ENCODE measurements at regions not wholly inside any gene's neighbourhood (a gene's known extent, or its start where the extent isn't known, plus 50 kb on each side); places are given as distances from the start of the nearest gene placed in this dataset.
"Not testable (repeated sequence)": the region's sequence is repeated elsewhere in the genome, so short reads cannot be mapped to it uniquely, and the experiment has no call there.

DNA sequence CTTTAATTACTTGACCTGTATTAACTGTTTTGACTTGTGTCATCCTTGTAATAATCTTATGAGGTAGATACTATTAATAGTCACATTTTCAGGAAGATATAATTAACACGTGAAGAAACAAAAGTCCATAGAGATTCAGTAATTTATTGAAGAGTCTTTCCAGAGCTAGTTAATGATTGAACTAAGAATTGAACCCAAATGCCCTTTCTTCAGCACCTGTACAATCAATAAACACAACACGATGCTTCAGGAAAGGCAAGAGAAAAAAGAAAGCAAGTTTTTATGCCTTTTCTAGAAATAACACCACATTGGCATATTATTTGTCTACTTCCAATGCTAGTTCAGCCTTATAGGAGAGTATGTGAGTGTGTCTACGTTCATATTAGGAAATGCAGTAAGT is 399.6 kb downstream of the NAF1 start:
- DNase-seq (ENCODE audit: low read depth in 3 of 3, low spot score in 2 of 3) = no peak

DNA sequence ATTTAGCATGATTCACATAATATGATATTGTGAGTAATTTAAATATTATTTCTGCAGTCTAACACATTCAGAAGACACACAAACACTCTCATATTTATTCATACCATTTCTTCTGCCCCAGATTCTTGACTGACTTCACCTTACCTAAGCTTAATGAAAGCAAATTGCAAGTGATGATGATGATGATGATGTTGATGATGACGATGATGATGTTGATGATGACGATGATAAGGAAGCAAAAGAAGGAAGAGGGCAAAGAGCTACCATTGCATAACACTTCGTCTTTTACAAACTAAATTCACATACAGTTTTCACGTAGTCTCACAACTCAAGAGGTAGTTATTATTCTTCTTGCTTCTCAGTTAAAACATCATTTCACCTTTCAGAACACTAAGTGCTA is 404.7 kb downstream of the NAF1 start:
- no peak for DNase-seq (ENCODE audit: low read depth in 3 of 3, low spot score in 2 of 3)

DNA sequence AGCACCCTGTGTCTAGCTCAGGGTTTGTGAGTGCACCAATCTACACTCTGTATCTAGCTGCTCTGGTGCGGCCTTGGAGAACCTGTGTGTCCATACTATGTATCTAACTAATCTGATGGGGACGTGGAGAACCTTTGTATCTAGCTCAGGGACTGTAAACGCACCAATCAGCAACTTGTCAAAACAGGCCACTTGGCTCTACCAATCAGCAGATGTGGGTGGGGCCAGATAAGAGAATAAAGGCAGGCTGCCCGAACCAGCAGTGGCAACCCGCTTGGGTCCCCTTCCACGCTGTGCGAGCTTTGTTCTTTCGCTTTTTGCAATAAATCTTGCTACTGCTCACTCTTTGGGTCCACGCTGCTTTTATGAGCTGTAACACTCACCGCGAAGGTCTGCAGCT is 426.5 kb downstream of the NAF1 start:
- not testable (repeated sequence) for DNase-seq (ENCODE audit: low read depth in 3 of 3, low spot score in 2 of 3)

DNA sequence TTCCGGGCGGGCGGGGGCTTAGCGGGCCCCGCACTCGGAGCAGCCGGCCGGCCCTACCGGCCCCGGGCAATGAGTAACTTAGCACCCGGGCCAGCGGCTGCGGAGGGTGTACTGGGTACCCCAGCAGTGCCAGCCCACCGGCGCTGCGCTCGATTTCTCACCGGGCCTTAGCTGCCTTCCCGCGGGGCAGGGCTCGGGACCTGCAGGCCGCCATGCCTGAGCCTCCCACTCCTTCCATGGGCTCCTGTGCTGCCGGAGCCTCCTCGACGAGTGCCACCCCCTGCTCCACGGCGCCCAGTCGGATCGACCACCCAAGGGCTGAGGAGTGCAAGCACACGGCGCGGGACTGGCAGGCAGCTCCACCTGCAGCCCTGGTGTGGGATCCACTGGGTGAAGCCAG is 427.1 kb downstream of the NAF1 start:
- DNase-seq (ENCODE audit: low read depth in 3 of 3, low spot score in 2 of 3) = not testable (repeated sequence)

DNA sequence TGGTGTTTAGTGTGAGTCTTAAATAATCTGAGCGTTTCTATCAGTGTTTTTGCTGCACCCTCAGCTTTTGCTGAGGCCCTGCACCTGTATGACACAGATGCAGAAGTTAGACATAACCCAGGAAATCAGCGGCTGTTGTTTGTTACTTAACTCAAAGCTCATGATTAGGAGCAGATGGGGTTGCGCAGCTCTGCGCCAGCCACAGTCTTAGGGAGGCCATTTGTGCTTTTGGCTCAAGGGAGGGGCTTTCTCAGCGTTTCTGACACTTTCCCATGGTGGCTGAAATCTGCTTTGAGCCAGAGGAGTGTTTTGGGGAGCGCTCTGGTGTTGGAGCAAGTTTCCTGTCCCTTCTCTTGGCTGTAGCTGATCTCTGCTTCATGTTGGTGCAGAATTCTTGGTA is 433.8 kb downstream of the NAF1 start:
- DNase-seq (ENCODE audit: low read depth in 3 of 3, low spot score in 2 of 3) = no peak

GRCh38 chr4:162727766-162728165 is 438.9 kb downstream of the NAF1 start:
- DNase-seq (ENCODE audit: low read depth in 3 of 3, low spot score in 2 of 3) = no peak

DNA sequence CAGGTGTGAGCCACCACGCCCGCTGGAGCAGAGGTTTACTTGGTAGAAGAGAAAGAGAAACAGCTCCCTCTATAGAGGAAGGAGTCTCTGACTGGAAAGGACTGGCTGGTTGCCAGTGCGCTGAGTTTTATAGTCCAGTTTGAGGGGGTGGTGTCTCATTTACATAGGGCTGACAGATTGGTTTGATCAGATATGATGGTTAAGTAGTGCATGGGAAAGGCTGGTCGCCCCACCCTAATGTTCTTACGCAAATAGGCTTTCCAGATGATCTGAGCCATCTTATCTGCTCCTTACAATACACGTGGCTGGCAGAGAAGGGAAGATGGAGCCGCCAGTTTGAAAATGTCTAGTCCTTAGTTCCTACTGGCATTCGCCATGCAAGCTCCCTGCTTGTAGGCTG is 439.5 kb downstream of the NAF1 start:
- DNase-seq (ENCODE audit: low read depth in 3 of 3, low spot score in 2 of 3) = no peak

GRCh38 chr4:162715401-162715800 is 451.3 kb downstream of the NAF1 start:
- DNase-seq (ENCODE audit: low read depth in 3 of 3, low spot score in 2 of 3) = no peak

DNA sequence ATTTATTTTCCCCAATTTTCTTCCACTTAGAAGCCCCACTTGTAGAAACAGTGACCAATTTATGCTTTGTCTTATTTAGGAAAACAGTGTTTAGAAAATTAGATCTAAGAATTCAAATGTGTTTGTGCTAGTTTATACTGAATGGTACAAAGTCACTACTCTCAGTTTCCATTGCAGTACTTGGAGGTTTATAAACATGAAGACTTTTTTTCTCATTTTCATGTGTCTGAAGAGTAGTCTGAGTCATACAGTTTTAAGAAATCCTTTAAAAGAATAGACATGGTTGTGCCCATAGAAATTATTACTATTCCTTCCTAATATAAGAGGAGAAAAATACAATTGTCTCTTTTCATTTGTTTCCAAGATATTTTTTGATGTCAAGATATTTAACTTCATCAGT is 458.7 kb downstream of the NAF1 start:
- DNase-seq (ENCODE audit: low read depth in 3 of 3, low spot score in 2 of 3) = no peak

- no peak for DNase-seq (ENCODE audit: low read depth in 3 of 3, low spot score in 2 of 3)
Measured at GRCh38 chr4:162706632-162707031, 460.1 kb downstream of the NAF1 start.

GRCh38 chr4:162706051-162706450 is 460.6 kb downstream of the NAF1 start:
- DNase-seq (ENCODE audit: low read depth in 3 of 3, low spot score in 2 of 3) = no peak

GRCh38 chr4:162705130-162705803 is 461.4 kb downstream of the NAF1 start:
- no peak for DNase-seq (ENCODE audit: low read depth in 3 of 3, low spot score in 2 of 3)

DNA sequence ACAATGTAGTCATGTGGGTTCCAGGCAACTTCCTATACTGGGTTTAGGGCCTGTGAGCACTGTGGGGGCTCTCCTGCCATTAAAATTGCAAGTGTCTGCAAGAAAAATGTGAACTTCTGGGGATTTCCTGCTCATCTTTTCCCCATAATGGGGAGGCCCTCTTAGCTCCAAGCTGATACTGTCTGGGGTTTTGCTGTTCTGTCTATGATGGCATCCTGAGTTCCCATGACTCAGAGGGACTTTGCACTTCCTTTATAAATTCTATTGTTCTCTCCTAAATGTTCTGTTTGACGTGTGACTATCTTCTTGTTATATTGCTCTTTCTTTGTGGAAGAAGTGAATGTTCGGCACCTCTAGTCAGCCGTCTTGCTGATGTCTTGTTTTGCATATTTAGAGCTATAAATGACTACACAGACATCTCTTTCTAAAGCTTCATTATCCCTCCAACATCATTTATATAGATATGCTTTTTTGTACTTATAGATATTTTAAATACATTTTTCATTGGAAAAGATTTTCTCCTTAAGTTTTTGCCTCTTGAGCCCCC is 465.8 kb downstream of the NAF1 start:
- no peak for DNase-seq (ENCODE audit: low read depth in 3 of 3, low spot score in 2 of 3)

GRCh38 chr4:162700358-162700757 is 466.3 kb downstream of the NAF1 start:
- DNase-seq (ENCODE audit: low read depth in 3 of 3, low spot score in 2 of 3) = no peak

GRCh38 chr4:162699629-162700028 is 467.1 kb downstream of the NAF1 start:
- DNase-seq (ENCODE audit: low read depth in 3 of 3, low spot score in 2 of 3) = no peak

- no peak for DNase-seq (ENCODE audit: low read depth in 3 of 3, low spot score in 2 of 3)
Measured at GRCh38 chr4:162685410-162685809, 481.3 kb downstream of the NAF1 start.

- DNase-seq (ENCODE audit: low read depth in 3 of 3, low spot score in 2 of 3) = no peak
Measured at GRCh38 chr4:162684998-162685397, 481.7 kb downstream of the NAF1 start.

- no peak for DNase-seq (ENCODE audit: low read depth in 3 of 3, low spot score in 2 of 3)
Measured at GRCh38 chr4:162684371-162684700, 482.4 kb downstream of the NAF1 start.

- no peak for DNase-seq (ENCODE audit: low read depth in 3 of 3, low spot score in 2 of 3)
Measured at GRCh38 chr4:162683659-162684370, 482.9 kb downstream of the NAF1 start.

- no peak for DNase-seq (ENCODE audit: low read depth in 3 of 3, low spot score in 2 of 3)
Measured at GRCh38 chr4:162682651-162683050, 484.0 kb downstream of the NAF1 start.

GRCh38 chr4:162681212-162681611 is 485.5 kb downstream of the NAF1 start:
- no peak for DNase-seq (ENCODE audit: low read depth in 3 of 3, low spot score in 2 of 3)

GRCh38 chr4:162675661-162676060 is 491.0 kb downstream of the NAF1 start:
- no peak for DNase-seq (ENCODE audit: low read depth in 3 of 3, low spot score in 2 of 3)
